ENCODE measurements at regions not wholly inside any gene's neighbourhood (a gene's known extent, or its start where the extent isn't known, plus 50 kb on each side); places are given as distances from the start of the nearest gene placed in this dataset.

DNA sequence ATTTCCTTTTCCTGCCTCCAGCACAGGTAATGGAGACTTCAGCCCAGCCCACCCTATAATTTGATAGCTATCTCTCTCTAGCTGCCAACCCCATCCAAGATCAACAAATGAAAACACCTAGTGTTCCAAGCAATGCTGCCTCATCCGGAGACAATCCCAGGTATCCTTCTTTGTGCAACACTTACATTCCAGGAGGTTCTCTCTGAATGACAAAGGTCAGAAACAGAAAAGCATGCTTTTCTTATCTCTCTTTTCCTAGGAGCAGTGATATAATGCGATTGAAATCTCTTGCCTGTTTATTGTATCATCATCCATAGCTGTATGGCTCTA is 699.3 kb downstream of the INHBA start:
- Histone ChIP-seq H3K9me3 (peaks cover 0 to 2% (median 0%) of the 10 kb centered on the region in 4 donors), H3K4me3 (no peak overlapping the region), H3K27me3 (no peaks in the 10 kb centered on the region), H3K36me3 (no peaks in the 10 kb centered on the region), H3K27ac (no peak overlapping the region), H3K4me1 (no peaks in the 10 kb centered on the region)
- WGBS, 5 donors = 51 to 76% (median 63%) methylated on average over 2 of the region's 2 CpGs
- TF ChIP-seq EP300 (IDR thresholded peaks at IDR 0.05) (no peak), POLR2A (IDR thresholded peaks at IDR 0.05) (no peak), POLR2AphosphoS5 (IDR thresholded peaks at IDR 0.05) (no peak)
- TF ChIP-seq, protein P1, sequence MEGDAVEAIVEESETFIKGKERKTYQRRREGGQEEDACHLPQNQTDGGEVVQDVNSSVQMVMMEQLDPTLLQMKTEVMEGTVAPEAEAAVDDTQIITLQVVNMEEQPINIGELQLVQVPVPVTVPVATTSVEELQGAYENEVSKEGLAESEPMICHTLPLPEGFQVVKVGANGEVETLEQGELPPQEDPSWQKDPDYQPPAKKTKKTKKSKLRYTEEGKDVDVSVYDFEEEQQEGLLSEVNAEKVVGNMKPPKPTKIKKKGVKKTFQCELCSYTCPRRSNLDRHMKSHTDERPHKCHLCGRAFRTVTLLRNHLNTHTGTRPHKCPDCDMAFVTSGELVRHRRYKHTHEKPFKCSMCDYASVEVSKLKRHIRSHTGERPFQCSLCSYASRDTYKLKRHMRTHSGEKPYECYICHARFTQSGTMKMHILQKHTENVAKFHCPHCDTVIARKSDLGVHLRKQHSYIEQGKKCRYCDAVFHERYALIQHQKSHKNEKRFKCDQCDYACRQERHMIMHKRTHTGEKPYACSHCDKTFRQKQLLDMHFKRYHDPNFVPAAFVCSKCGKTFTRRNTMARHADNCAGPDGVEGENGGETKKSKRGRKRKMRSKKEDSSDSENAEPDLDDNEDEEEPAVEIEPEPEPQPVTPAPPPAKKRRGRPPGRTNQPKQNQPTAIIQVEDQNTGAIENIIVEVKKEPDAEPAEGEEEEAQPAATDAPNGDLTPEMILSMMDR (IDR thresholded peaks at IDR 0.05) = no peak
- intact Hi-C loops (cut with DNase I; ENCODE audit: low total_unique reads) = no loop called here
- DNase-seq = no peak

DNA sequence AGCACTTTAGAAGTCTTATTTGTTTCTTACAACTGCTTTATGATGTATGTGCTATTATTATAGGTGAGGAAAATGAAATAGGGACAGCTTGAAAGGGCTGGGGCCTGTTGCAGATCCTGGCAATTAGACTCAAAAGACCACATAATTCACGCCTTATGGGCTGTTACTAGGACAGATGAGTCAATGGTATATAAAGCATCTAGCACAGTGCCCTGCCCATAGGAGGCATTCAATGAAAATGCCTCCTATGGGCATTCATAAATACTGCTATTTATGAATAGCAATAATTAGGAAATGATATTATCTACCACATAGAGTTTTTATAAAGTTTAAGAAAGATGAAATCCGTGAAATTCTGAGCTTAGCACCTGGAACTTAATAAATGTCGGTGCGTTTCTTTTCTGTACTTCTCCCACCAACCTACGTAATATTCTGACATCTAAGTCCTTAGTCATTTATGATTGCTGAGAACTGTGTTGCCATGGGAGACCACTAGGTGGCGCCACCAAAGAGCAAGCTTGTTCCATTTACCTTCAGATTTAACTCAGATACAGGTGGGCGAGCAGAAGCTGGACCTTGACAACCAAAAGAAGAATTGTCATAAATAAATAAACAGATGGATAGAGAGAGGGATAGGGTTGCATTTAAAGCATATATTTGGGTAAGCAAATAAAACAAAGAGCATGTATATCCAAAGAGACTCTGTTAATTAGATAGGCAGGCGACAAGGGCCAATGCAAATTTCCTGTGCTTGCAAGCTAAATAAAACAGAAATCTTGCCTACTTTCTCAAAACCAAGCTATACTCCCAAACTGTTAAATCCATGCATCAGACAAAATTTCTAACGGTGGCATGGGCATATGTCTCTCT is 699.9 kb downstream of the INHBA start:
- Histone ChIP-seq H3K27me3 (no peaks in the 10 kb centered on the region), H3K4me1 (no peaks in the 10 kb centered on the region), H3K4me3 (no peak overlapping the region), H3K9me3 (no peaks in the 10 kb centered on the region), H3K36me3 (no peaks in the 10 kb centered on the region), H3K27ac (no peak overlapping the region)
- DNase-seq = peak; percentile 29 to 30
- TF ChIP-seq, protein P1 (IDR thresholded peaks at IDR 0.05) = peak in 2 of 7 experiments; percentile 40 to 49
- TF ChIP-seq POLR2A (IDR thresholded peaks at IDR 0.05) = no peak
- intact Hi-C loops (cut with DNase I; ENCODE audit: low total_unique reads) = no loop called here
- 66 to 75% (median 70%) methylated on average over 9 of the region's 9 CpGs for WGBS, 5 donors

DNA sequence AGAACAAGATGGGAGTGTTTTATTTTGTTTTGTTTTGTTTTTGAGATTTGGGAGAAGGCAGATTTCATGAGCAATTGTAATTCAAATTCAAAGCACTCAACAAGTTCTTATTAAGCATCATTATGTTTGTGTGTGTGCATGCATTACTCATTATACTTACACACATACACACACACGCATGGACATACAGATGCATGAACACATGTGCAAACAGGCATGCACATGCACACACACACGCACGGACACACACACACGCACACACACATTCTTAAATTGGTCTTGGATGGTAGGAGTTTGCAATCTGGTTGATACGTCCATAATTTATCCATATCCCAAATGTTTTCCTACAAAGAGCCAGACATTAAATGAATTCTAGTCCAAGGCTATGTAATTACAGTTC is 702.8 kb downstream of the INHBA start:
- Histone ChIP-seq H3K4me1 (no peaks in the 10 kb centered on the region), H3K9me3 (no peaks in the 10 kb centered on the region), H3K4me3 (no peak overlapping the region), H3K36me3 (no peaks in the 10 kb centered on the region), H3K27me3 (no peaks in the 10 kb centered on the region), H3K27ac (no peak overlapping the region)
- intact Hi-C loops (cut with DNase I; ENCODE audit: low total_unique reads) = no loop called here
- 91 to 96% (median 93%) methylated on average over 5 of the region's 5 CpGs for WGBS, 5 donors
- no peak for TF ChIP-seq EP300 (IDR thresholded peaks at IDR 0.05)
- no peak for TF ChIP-seq POLR2AphosphoS5 (IDR thresholded peaks at IDR 0.05)
- TF ChIP-seq, protein P1 (IDR thresholded peaks at IDR 0.05) = no peak
- TF ChIP-seq POLR2A (IDR thresholded peaks at IDR 0.05) = no peak
- DNase-seq = no peak

DNA sequence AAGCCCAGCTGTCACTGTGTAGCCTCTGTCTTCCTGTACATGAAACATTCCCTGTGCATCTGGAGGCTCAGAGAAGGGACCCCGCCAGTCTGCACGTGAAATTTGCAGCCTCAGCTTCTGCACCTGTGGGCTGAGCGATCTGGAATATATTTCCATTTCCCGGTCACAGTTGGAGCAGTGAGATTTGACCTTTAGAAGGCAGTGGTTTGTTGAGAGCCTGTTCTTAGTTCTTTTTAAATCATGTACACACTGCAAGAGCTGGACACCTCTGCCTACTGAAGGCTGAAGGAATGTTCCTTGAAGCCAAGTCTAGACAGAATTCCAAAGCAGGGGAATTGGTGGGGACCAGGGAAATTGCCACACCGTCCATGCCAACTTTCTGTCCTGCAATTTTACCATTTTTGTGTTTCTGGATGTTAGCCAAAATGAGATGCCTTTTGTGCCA is 706.6 kb downstream of the INHBA start:
- Histone ChIP-seq H3K4me3 (no peak overlapping the region), H3K4me1 (no peaks in the 10 kb centered on the region), H3K27ac (no peak overlapping the region), H3K27me3 (no peaks in the 10 kb centered on the region), H3K9me3 (no peaks in the 10 kb centered on the region), H3K36me3 (no peaks in the 10 kb centered on the region)
- intact Hi-C loops (cut with DNase I; ENCODE audit: low total_unique reads) = no loop called here
- 40 to 68% (median 56%) methylated on average over 5 of the region's 5 CpGs for WGBS, 5 donors
- DNase-seq = peak in 1 of 2 donors; percentile 8
- no peak for TF ChIP-seq POLR2A (IDR thresholded peaks at IDR 0.05)
- TF ChIP-seq, protein P1 (IDR thresholded peaks at IDR 0.05) = no peak
- TF ChIP-seq EP300 (IDR thresholded peaks at IDR 0.05) = no peak
- TF ChIP-seq POLR2AphosphoS5 (IDR thresholded peaks at IDR 0.05) = no peak

Measured in stomach (tissue), 8 donors.